ENCODE measurements at regions not wholly inside any gene's neighbourhood (a gene's known extent, or its start where the extent isn't known, plus 50 kb on each side); places are given as distances from the start of the nearest gene placed in this dataset.

GRCh38 chr16:80004113-80004512, 403.6 kb upstream of the MAF start:
- TF ChIP-seq POLR2A (IDR thresholded peaks at IDR 0.05) (no peak), CTCF (IDR thresholded peaks at IDR 0.05) (no peak)
